ES-I3 (cell line): ENCODE measurements at regions not wholly inside any gene's neighbourhood (a gene's known extent, or its start where the extent isn't known, plus 50 kb on each side); places are given as distances from the start of the nearest gene placed in this dataset.

ENCODE experiments used
- H3K36me3 ChIP-seq: 2 replicates; pipeline ENCODE4 v1.6.1; 2013; ENCODE audit warnings: mild to moderate bottlenecking, low read length, control low read depth, moderate library complexity; ENCODE audit not compliant: insufficient read depth
- H3K4me1 ChIP-seq: 2 replicates; pipeline ENCODE4 v1.6.1; 2013; ENCODE audit warnings: mild to moderate bottlenecking, control low read depth, low read length; ENCODE audit not compliant: insufficient read depth
- H3K9ac ChIP-seq: 2 replicates; pipeline ENCODE4 v1.6.1; 2013; ENCODE audit warnings: low read depth, mild to moderate bottlenecking, low read length, moderate library complexity
- H3K9me3 ChIP-seq: 2 replicates; pipeline ENCODE4 v1.6.1; 2013; ENCODE audit warnings: mild to moderate bottlenecking, low read length, moderate library complexity; ENCODE audit not compliant: control insufficient read depth, insufficient read depth

GRCh38 chr18:37640504-37640903, 74.9 kb upstream of the CELF4 start:
- H3K9ac ChIP-seq, result no peak overlapping the region
- no peaks in the 10 kb centered on the region for H3K36me3 ChIP-seq
- H3K9me3 ChIP-seq, result peaks cover 2% of the 10 kb centered on the region; the same call in 1 of the 2 replicates
- H3K4me1 ChIP-seq, result peaks cover 19% of the 10 kb centered on the region

GRCh38 chr18:37639846-37640245, 74.2 kb upstream of the CELF4 start:
- no peak overlapping the region for H3K9ac ChIP-seq

GRCh38 chr18:37637478-37637850, 71.9 kb upstream of the CELF4 start:
- H3K4me1 ChIP-seq, result peaks cover 19% of the 10 kb centered on the region
- no peaks in the 10 kb centered on the region for H3K36me3 ChIP-seq
- H3K9me3 ChIP-seq, result no peaks in the 10 kb centered on the region
- H3K9ac ChIP-seq, result no peak overlapping the region

More at GRCh38 chr18:37639846-37640245, 74.2 kb upstream of the CELF4 start:
- Histone ChIP-seq H3K36me3 (no peaks in the 10 kb centered on the region), H3K9me3 (no peaks in the 10 kb centered on the region; the same call in 1 of the 2 replicates), H3K4me1 (peaks cover 19% of the 10 kb centered on the region)

GRCh38 chr18:37636831-37637477, 71.4 kb upstream of the CELF4 start:
- no peaks in the 10 kb centered on the region for H3K36me3 ChIP-seq
- no peak overlapping the region for H3K9ac ChIP-seq
- no peaks in the 10 kb centered on the region for H3K9me3 ChIP-seq
- peaks cover 19% of the 10 kb centered on the region for H3K4me1 ChIP-seq

GRCh38 chr18:37634516-37634915, 68.9 kb upstream of the CELF4 start:
- Histone ChIP-seq H3K36me3 (no peaks in the 10 kb centered on the region), H3K9me3 (no peaks in the 10 kb centered on the region), H3K4me1 (no peaks in the 10 kb centered on the region), H3K9ac (no peak overlapping the region)

- H3K9me3 ChIP-seq, result no peaks in the 10 kb centered on the region
- H3K4me1 ChIP-seq, result no peaks in the 10 kb centered on the region
- no peaks in the 10 kb centered on the region for H3K36me3 ChIP-seq
- H3K9ac ChIP-seq, result no peak overlapping the region
Observed at GRCh38 chr18:37631422-37631821, 65.8 kb upstream of the CELF4 start.

GRCh38 chr18:37630334-37630733, 64.7 kb upstream of the CELF4 start:
- Histone ChIP-seq H3K9me3 (no peaks in the 10 kb centered on the region), H3K4me1 (no peaks in the 10 kb centered on the region), H3K36me3 (no peaks in the 10 kb centered on the region), H3K9ac (no peak overlapping the region)

- Histone ChIP-seq H3K9ac (no peak overlapping the region), H3K9me3 (no peaks in the 10 kb centered on the region), H3K4me1 (no peaks in the 10 kb centered on the region), H3K36me3 (no peaks in the 10 kb centered on the region)
Observed at GRCh38 chr18:37628470-37629220, 63.0 kb upstream of the CELF4 start.

GRCh38 chr18:37624318-37624717, 58.7 kb upstream of the CELF4 start:
- Histone ChIP-seq H3K9ac (no peak overlapping the region), H3K4me1 (0 out of 2 replicates have a peak, but pooled peaks cover 7% of the 10 kb centered on the region), H3K9me3 (no peaks in the 10 kb centered on the region), H3K36me3 (no peaks in the 10 kb centered on the region)

- H3K4me1 ChIP-seq, result 0 out of 2 replicates have a peak, but pooled peaks cover 7% of the 10 kb centered on the region
- no peak overlapping the region for H3K9ac ChIP-seq
- H3K9me3 ChIP-seq, result no peaks in the 10 kb centered on the region; the same call in 1 of the 2 replicates
- H3K36me3 ChIP-seq, result no peaks in the 10 kb centered on the region
Observed at GRCh38 chr18:37619964-37620363, 54.4 kb upstream of the CELF4 start.

GRCh38 chr18:37617623-37618022, 52.0 kb upstream of the CELF4 start:
- Histone ChIP-seq H3K9me3 (no peaks in the 10 kb centered on the region; the same call in 1 of the 2 replicates), H3K4me1 (0 out of 2 replicates have a peak, but pooled peaks cover 7% of the 10 kb centered on the region), H3K36me3 (no peaks in the 10 kb centered on the region), H3K9ac (no peak overlapping the region)
